ENCODE measurements at regions not wholly inside any gene's neighbourhood (a gene's known extent, or its start where the extent isn't known, plus 50 kb on each side); places are given as distances from the start of the nearest gene placed in this dataset.
"Not testable (repeated sequence)": the region's sequence is repeated elsewhere in the genome, so short reads cannot be mapped to it uniquely, and the experiment has no call there.

GRCh38 chr5:42989190-42989589, 50.9 kb downstream of the ANXA2R start:
- no peak for DNase-seq
- H3K36me3 Mint-ChIP-seq = peaks cover 28% of the 10 kb centered on the region
- H3K27ac Mint-ChIP-seq = peak overlapping the region; percentile 79
- H3K27me3 Mint-ChIP-seq = no peaks in the 10 kb centered on the region
- peaks cover 53% of the 10 kb centered on the region for H3K4me1 Mint-ChIP-seq
- H3K9me3 Mint-ChIP-seq = peaks cover 3% of the 10 kb centered on the region
- H3K4me3 Mint-ChIP-seq = peak overlapping the region; percentile 79

- peak overlapping the region; percentile 79 for H3K27ac Mint-ChIP-seq
Measured at GRCh38 chr5:42988568-42988967, 51.6 kb downstream of the ANXA2R start.

GRCh38 chr5:42985129-42986037, 54.7 kb downstream of the ANXA2R start:
- Mint-ChIP-seq H3K4me1 (peaks cover 49% of the 10 kb centered on the region), H3K4me3 (no peak overlapping the region), H3K27ac (no peak overlapping the region), H3K36me3 (peaks cover 27% of the 10 kb centered on the region), H3K27me3 (no peaks in the 10 kb centered on the region), H3K9me3 (peaks cover 3% of the 10 kb centered on the region)
- DNase-seq = no peak

More at GRCh38 chr5:42988568-42988967, 51.6 kb downstream of the ANXA2R start:
- no peak for DNase-seq
- H3K4me3 Mint-ChIP-seq = peak overlapping the region; percentile 79
- peaks cover 3% of the 10 kb centered on the region for H3K9me3 Mint-ChIP-seq
- H3K36me3 Mint-ChIP-seq = peaks cover 28% of the 10 kb centered on the region
- H3K27me3 Mint-ChIP-seq = no peaks in the 10 kb centered on the region
- H3K4me1 Mint-ChIP-seq = peaks cover 50% of the 10 kb centered on the region

- H3K9me3 Mint-ChIP-seq = peaks cover 3% of the 10 kb centered on the region
- peaks cover 26% of the 10 kb centered on the region for H3K36me3 Mint-ChIP-seq
- H3K27me3 Mint-ChIP-seq = no peaks in the 10 kb centered on the region
- H3K4me1 Mint-ChIP-seq = peaks cover 42% of the 10 kb centered on the region
- DNase-seq = no peak
- no peak overlapping the region for H3K4me3 Mint-ChIP-seq
- no peak overlapping the region for H3K27ac Mint-ChIP-seq
Measured at GRCh38 chr5:42984307-42984706, 55.8 kb downstream of the ANXA2R start.

- DNase-seq = no peak
- no peak overlapping the region for H3K4me3 Mint-ChIP-seq
- no peaks in the 10 kb centered on the region for H3K27me3 Mint-ChIP-seq
- H3K36me3 Mint-ChIP-seq = peaks cover 19% of the 10 kb centered on the region
- H3K4me1 Mint-ChIP-seq = peaks cover 28% of the 10 kb centered on the region
- H3K27ac Mint-ChIP-seq = no peak overlapping the region
- peaks cover 3% of the 10 kb centered on the region for H3K9me3 Mint-ChIP-seq
Measured at GRCh38 chr5:42982107-42982622, 58.0 kb downstream of the ANXA2R start.

GRCh38 chr5:42981417-42982106, 58.6 kb downstream of the ANXA2R start:
- Mint-ChIP-seq H3K36me3 (peaks cover 17% of the 10 kb centered on the region), H3K4me1 (peaks cover 22% of the 10 kb centered on the region)
- H3K4me3 Mint-ChIP-seq, DNase-seq, H3K27me3 Mint-ChIP-seq, H3K9me3 Mint-ChIP-seq, H3K27ac Mint-ChIP-seq: not testable (repeated sequence)

GRCh38 chr5:42981015-42981414, 59.1 kb downstream of the ANXA2R start:
- not testable (repeated sequence) for H3K27ac Mint-ChIP-seq, H3K4me3 Mint-ChIP-seq
- peaks cover 17% of the 10 kb centered on the region for H3K36me3 Mint-ChIP-seq

GRCh38 chr5:42980391-42980790, 59.7 kb downstream of the ANXA2R start:
- H3K4me1 Mint-ChIP-seq = peaks cover 12% of the 10 kb centered on the region
- not testable (repeated sequence) for H3K9me3 Mint-ChIP-seq, H3K4me3 Mint-ChIP-seq, DNase-seq, H3K27ac Mint-ChIP-seq, H3K27me3 Mint-ChIP-seq
- peaks cover 17% of the 10 kb centered on the region for H3K36me3 Mint-ChIP-seq

More at GRCh38 chr5:42981015-42981414, 59.1 kb downstream of the ANXA2R start:
- not testable (repeated sequence) for H3K9me3 Mint-ChIP-seq, H3K27me3 Mint-ChIP-seq, DNase-seq
- peaks cover 17% of the 10 kb centered on the region for H3K4me1 Mint-ChIP-seq

GRCh38 chr5:42979242-42979641, 60.9 kb downstream of the ANXA2R start:
- not testable (repeated sequence) for H3K27me3 Mint-ChIP-seq, H3K4me3 Mint-ChIP-seq, H3K4me1 Mint-ChIP-seq, H3K9me3 Mint-ChIP-seq, DNase-seq, H3K27ac Mint-ChIP-seq
- H3K36me3 Mint-ChIP-seq = peaks cover 13% of the 10 kb centered on the region

- H3K36me3 Mint-ChIP-seq = peaks cover 10% of the 10 kb centered on the region
- H3K27me3 Mint-ChIP-seq = no peaks in the 10 kb centered on the region
- no peak for DNase-seq
- peaks cover 3% of the 10 kb centered on the region for H3K9me3 Mint-ChIP-seq
- H3K27ac Mint-ChIP-seq = no peak overlapping the region
- no peak overlapping the region for H3K4me3 Mint-ChIP-seq
- no peaks in the 10 kb centered on the region for H3K4me1 Mint-ChIP-seq
Measured at GRCh38 chr5:42974536-42974935, 65.6 kb downstream of the ANXA2R start.

GRCh38 chr5:42970636-42971559, 69.2 kb downstream of the ANXA2R start:
- H3K36me3 Mint-ChIP-seq = peaks cover 3% of the 10 kb centered on the region
- DNase-seq = no peak
- no peaks in the 10 kb centered on the region for H3K9me3 Mint-ChIP-seq
- H3K27me3 Mint-ChIP-seq = no peaks in the 10 kb centered on the region
- no peak overlapping the region for H3K4me3 Mint-ChIP-seq
- peaks cover 4% of the 10 kb centered on the region for H3K4me1 Mint-ChIP-seq
- no peak overlapping the region for H3K27ac Mint-ChIP-seq

GRCh38 chr5:42965934-42966333, 74.2 kb downstream of the ANXA2R start:
- peaks cover 1% of the 10 kb centered on the region for H3K36me3 Mint-ChIP-seq
- H3K9me3 Mint-ChIP-seq = no peaks in the 10 kb centered on the region
- H3K27me3 Mint-ChIP-seq = no peaks in the 10 kb centered on the region
- peaks cover 8% of the 10 kb centered on the region for H3K4me1 Mint-ChIP-seq
- no peak overlapping the region for H3K27ac Mint-ChIP-seq
- DNase-seq = no peak
- H3K4me3 Mint-ChIP-seq = no peak overlapping the region

- no peaks in the 10 kb centered on the region for H3K27me3 Mint-ChIP-seq
- no peak overlapping the region for H3K4me3 Mint-ChIP-seq
- no peaks in the 10 kb centered on the region for H3K9me3 Mint-ChIP-seq
- peaks cover 11% of the 10 kb centered on the region for H3K4me1 Mint-ChIP-seq
- no peak for DNase-seq
- no peak overlapping the region for H3K27ac Mint-ChIP-seq
- H3K36me3 Mint-ChIP-seq = peaks cover 1% of the 10 kb centered on the region
Measured at GRCh38 chr5:42963412-42963811, 76.7 kb downstream of the ANXA2R start.

GRCh38 chr5:42962124-42962523, 78.0 kb downstream of the ANXA2R start:
- H3K27me3 Mint-ChIP-seq = no peaks in the 10 kb centered on the region
- no peak for DNase-seq
- H3K4me3 Mint-ChIP-seq = no peak overlapping the region
- H3K4me1 Mint-ChIP-seq = peaks cover 11% of the 10 kb centered on the region
- H3K9me3 Mint-ChIP-seq = no peaks in the 10 kb centered on the region
- no peak overlapping the region for H3K27ac Mint-ChIP-seq
- H3K36me3 Mint-ChIP-seq = peaks cover 1% of the 10 kb centered on the region

Measured in activated naive CD8-positive, alpha-beta T cell treated with anti-CD3 and anti-CD28 coated beads for 36 hours (primary cell).